ENCODE measurements at regions not wholly inside any gene's neighbourhood (a gene's known extent, or its start where the extent isn't known, plus 50 kb on each side); places are given as distances from the start of the nearest gene placed in this dataset.

- Histone ChIP-seq H3K36me3 (ENCODE audit: control insufficient read depth, insufficient read depth, low read length) (no peaks in the 10 kb centered on the region), H3K4me3 (ENCODE audit: low read length) (no peak overlapping the region), H3K27ac (ENCODE audit: low read length) (no peak overlapping the region), H3K9me3 (replicated peaks; ENCODE audit: control insufficient read depth, low read depth, low read length) (no peaks in the 10 kb centered on the region), H3K4me1 (ENCODE audit: control insufficient read depth, insufficient read depth, low read length) (no peaks in the 10 kb centered on the region), H3K27me3 (ENCODE audit: control insufficient read depth, insufficient read depth, low read length) (no peaks in the 10 kb centered on the region)
- WGBS (ENCODE audit: insufficient coverage): 85% methylated on average over 2 of the region's 8 CpGs
- no peak for DNase-seq
Observed at GRCh38 chr21:31473685-31474345, 129.8 kb upstream of the TIAM1 start.

- no peak for DNase-seq
Observed at GRCh38 chr21:31471865-31472264, 127.8 kb upstream of the TIAM1 start.

GRCh38 chr21:31470896-31471694 is 127.0 kb upstream of the TIAM1 start:
- no peak for DNase-seq
- no peaks in the 10 kb centered on the region for H3K9me3 ChIP-seq (replicated peaks; ENCODE audit: control insufficient read depth, low read depth, low read length)
- no peaks in the 10 kb centered on the region for H3K27me3 ChIP-seq (ENCODE audit: control insufficient read depth, insufficient read depth, low read length)
- 27% methylated on average over 11 of the region's 19 CpGs for WGBS (ENCODE audit: insufficient coverage)
- H3K4me1 ChIP-seq (ENCODE audit: control insufficient read depth, insufficient read depth, low read length): no peaks in the 10 kb centered on the region
- no peak overlapping the region for H3K27ac ChIP-seq (ENCODE audit: low read length)
- no peak overlapping the region for H3K4me3 ChIP-seq (ENCODE audit: low read length)
- no peaks in the 10 kb centered on the region for H3K36me3 ChIP-seq (ENCODE audit: control insufficient read depth, insufficient read depth, low read length)

More at GRCh38 chr21:31471865-31472264, 127.8 kb upstream of the TIAM1 start:
- no peak overlapping the region for H3K4me3 ChIP-seq (ENCODE audit: low read length)
- no peaks in the 10 kb centered on the region for H3K36me3 ChIP-seq (ENCODE audit: control insufficient read depth, insufficient read depth, low read length)
- no peaks in the 10 kb centered on the region for H3K9me3 ChIP-seq (replicated peaks; ENCODE audit: control insufficient read depth, low read depth, low read length)
- WGBS (ENCODE audit: insufficient coverage): no CpG with 5 or more reads among the region's 4 CpGs
- H3K4me1 ChIP-seq (ENCODE audit: control insufficient read depth, insufficient read depth, low read length): no peaks in the 10 kb centered on the region
- H3K27ac ChIP-seq (ENCODE audit: low read length): no peak overlapping the region
- no peaks in the 10 kb centered on the region for H3K27me3 ChIP-seq (ENCODE audit: control insufficient read depth, insufficient read depth, low read length)

GRCh38 chr21:31460980-31461379 is 116.9 kb upstream of the TIAM1 start:
- H3K27ac ChIP-seq (ENCODE audit: low read length): no peak overlapping the region
- H3K36me3 ChIP-seq (ENCODE audit: control insufficient read depth, insufficient read depth, low read length): no peaks in the 10 kb centered on the region
- H3K4me3 ChIP-seq (ENCODE audit: low read length): no peak overlapping the region
- H3K27me3 ChIP-seq (ENCODE audit: control insufficient read depth, insufficient read depth, low read length): no peaks in the 10 kb centered on the region
- no peaks in the 10 kb centered on the region for H3K9me3 ChIP-seq (replicated peaks; ENCODE audit: control insufficient read depth, low read depth, low read length)
- WGBS (ENCODE audit: insufficient coverage): 89% methylated on average over 8 of the region's 10 CpGs
- H3K4me1 ChIP-seq (ENCODE audit: control insufficient read depth, insufficient read depth, low read length): no peaks in the 10 kb centered on the region
- DNase-seq: no peak

- Histone ChIP-seq H3K36me3 (ENCODE audit: control insufficient read depth, insufficient read depth, low read length) (no peaks in the 10 kb centered on the region), H3K4me3 (ENCODE audit: low read length) (no peak overlapping the region), H3K4me1 (ENCODE audit: control insufficient read depth, insufficient read depth, low read length) (no peaks in the 10 kb centered on the region), H3K9me3 (replicated peaks; ENCODE audit: control insufficient read depth, low read depth, low read length) (no peaks in the 10 kb centered on the region), H3K27ac (ENCODE audit: low read length) (no peak overlapping the region), H3K27me3 (ENCODE audit: control insufficient read depth, insufficient read depth, low read length) (no peaks in the 10 kb centered on the region)
- WGBS (ENCODE audit: insufficient coverage): no CpG with 5 or more reads among the region's 3 CpGs
- DNase-seq: no peak
Observed at GRCh38 chr21:31459457-31459856, 115.4 kb upstream of the TIAM1 start.

GRCh38 chr21:31457675-31458074 is 113.6 kb upstream of the TIAM1 start:
- H3K36me3 ChIP-seq (ENCODE audit: control insufficient read depth, insufficient read depth, low read length): no peaks in the 10 kb centered on the region
- no peaks in the 10 kb centered on the region for H3K9me3 ChIP-seq (replicated peaks; ENCODE audit: control insufficient read depth, low read depth, low read length)
- H3K4me3 ChIP-seq (ENCODE audit: low read length): no peak overlapping the region
- no peak for DNase-seq
- 86% methylated on average over 1 of the region's 1 CpG for WGBS (ENCODE audit: insufficient coverage)
- H3K27ac ChIP-seq (ENCODE audit: low read length): no peak overlapping the region
- H3K27me3 ChIP-seq (ENCODE audit: control insufficient read depth, insufficient read depth, low read length): no peaks in the 10 kb centered on the region
- H3K4me1 ChIP-seq (ENCODE audit: control insufficient read depth, insufficient read depth, low read length): no peaks in the 10 kb centered on the region

- no peaks in the 10 kb centered on the region for H3K4me1 ChIP-seq (ENCODE audit: control insufficient read depth, insufficient read depth, low read length)
- no peak overlapping the region for H3K27ac ChIP-seq (ENCODE audit: low read length)
- H3K4me3 ChIP-seq (ENCODE audit: low read length): no peak overlapping the region
- no peak for DNase-seq
- WGBS (ENCODE audit: insufficient coverage): 90% methylated on average over 5 of the region's 6 CpGs
- H3K36me3 ChIP-seq (ENCODE audit: control insufficient read depth, insufficient read depth, low read length): no peaks in the 10 kb centered on the region
- H3K27me3 ChIP-seq (ENCODE audit: control insufficient read depth, insufficient read depth, low read length): no peaks in the 10 kb centered on the region
- no peaks in the 10 kb centered on the region for H3K9me3 ChIP-seq (replicated peaks; ENCODE audit: control insufficient read depth, low read depth, low read length)
Observed at GRCh38 chr21:31456201-31456600, 112.1 kb upstream of the TIAM1 start.

GRCh38 chr21:31455506-31455905 is 111.4 kb upstream of the TIAM1 start:
- H3K36me3 ChIP-seq (ENCODE audit: control insufficient read depth, insufficient read depth, low read length): no peaks in the 10 kb centered on the region

GRCh38 chr21:31450980-31451379 is 106.9 kb upstream of the TIAM1 start:
- no peaks in the 10 kb centered on the region for H3K27me3 ChIP-seq (ENCODE audit: control insufficient read depth, insufficient read depth, low read length)
- no peak for DNase-seq
- peaks cover 20% of the 10 kb centered on the region for H3K4me1 ChIP-seq (ENCODE audit: control insufficient read depth, insufficient read depth, low read length)
- H3K4me3 ChIP-seq (ENCODE audit: low read length): no peak overlapping the region
- WGBS (ENCODE audit: insufficient coverage): no CpG with 5 or more reads among the region's 9 CpGs
- no peaks in the 10 kb centered on the region for H3K36me3 ChIP-seq (ENCODE audit: control insufficient read depth, insufficient read depth, low read length)
- no peaks in the 10 kb centered on the region for H3K9me3 ChIP-seq (replicated peaks; ENCODE audit: control insufficient read depth, low read depth, low read length)
- no peak overlapping the region for H3K27ac ChIP-seq (ENCODE audit: low read length)

More at GRCh38 chr21:31455506-31455905, 111.4 kb upstream of the TIAM1 start:
- DNase-seq: no peak
- peaks cover 4% of the 10 kb centered on the region for H3K4me1 ChIP-seq (ENCODE audit: control insufficient read depth, insufficient read depth, low read length)
- no peaks in the 10 kb centered on the region for H3K9me3 ChIP-seq (replicated peaks; ENCODE audit: control insufficient read depth, low read depth, low read length)
- no peak overlapping the region for H3K4me3 ChIP-seq (ENCODE audit: low read length)
- WGBS (ENCODE audit: insufficient coverage): no CpG with 5 or more reads among the region's 4 CpGs
- H3K27me3 ChIP-seq (ENCODE audit: control insufficient read depth, insufficient read depth, low read length): no peaks in the 10 kb centered on the region
- H3K27ac ChIP-seq (ENCODE audit: low read length): no peak overlapping the region

- Histone ChIP-seq H3K27me3 (ENCODE audit: control insufficient read depth, insufficient read depth, low read length) (no peaks in the 10 kb centered on the region), H3K36me3 (ENCODE audit: control insufficient read depth, insufficient read depth, low read length) (no peaks in the 10 kb centered on the region), H3K9me3 (replicated peaks; ENCODE audit: control insufficient read depth, low read depth, low read length) (no peaks in the 10 kb centered on the region), H3K27ac (ENCODE audit: low read length) (peak overlapping the region; percentile 78), H3K4me3 (ENCODE audit: low read length) (no peak overlapping the region), H3K4me1 (ENCODE audit: control insufficient read depth, insufficient read depth, low read length) (peaks cover 20% of the 10 kb centered on the region)
- 16% methylated on average over 5 of the region's 11 CpGs for WGBS (ENCODE audit: insufficient coverage)
- DNase-seq: peak; percentile 79
Observed at GRCh38 chr21:31449921-31450535, 106.0 kb upstream of the TIAM1 start.
